Stimulated activated CD4-positive, alpha-beta T cell treated with anti-CD3 and anti-CD28 coated beads, Interleukin-15, amount 100 ng/mL, for 1 hour (primary cell): ENCODE measurements at regions not wholly inside any gene's neighbourhood (a gene's known extent, or its start where the extent isn't known, plus 50 kb on each side); places are given as distances from the start of the nearest gene placed in this dataset.
"Not testable (repeated sequence)": the region's sequence is repeated elsewhere in the genome, so short reads cannot be mapped to it uniquely, and the experiment has no call there.

ENCODE experiments used
- DNase-seq, 2 donors: peaks; one replicate each; pipeline ENCODE4 v3.0.0-alpha.2; 2020; ENCODE audit warnings: low read depth in 1 of 2, low spot score in 1 of 2

GRCh38 chr12:61536525-61536924 is 723.7 kb upstream of the USP15 start:
- no peak for DNase-seq

GRCh38 chr12:61538951-61539350 is 721.3 kb upstream of the USP15 start:
- no peak for DNase-seq

DNA sequence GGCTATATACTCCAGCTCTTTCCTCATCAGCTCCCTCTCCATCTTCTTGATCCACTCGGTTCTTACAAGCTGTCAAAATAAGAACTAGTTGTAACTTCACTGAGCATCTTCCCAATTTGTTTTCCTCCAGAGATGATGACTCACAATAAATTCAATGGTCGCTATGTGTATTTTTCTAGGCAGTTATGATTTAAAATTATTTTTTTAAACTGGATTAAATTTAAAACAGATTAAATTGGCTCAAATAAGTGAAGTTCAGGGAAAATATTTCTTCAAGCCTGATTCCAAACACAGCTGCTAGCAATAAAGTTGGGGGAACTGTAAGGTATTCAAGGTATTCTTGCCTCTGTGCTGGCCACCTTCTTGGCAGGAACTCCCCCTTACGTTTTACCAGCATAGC is 717.7 kb upstream of the USP15 start:
- no peak for DNase-seq

DNA sequence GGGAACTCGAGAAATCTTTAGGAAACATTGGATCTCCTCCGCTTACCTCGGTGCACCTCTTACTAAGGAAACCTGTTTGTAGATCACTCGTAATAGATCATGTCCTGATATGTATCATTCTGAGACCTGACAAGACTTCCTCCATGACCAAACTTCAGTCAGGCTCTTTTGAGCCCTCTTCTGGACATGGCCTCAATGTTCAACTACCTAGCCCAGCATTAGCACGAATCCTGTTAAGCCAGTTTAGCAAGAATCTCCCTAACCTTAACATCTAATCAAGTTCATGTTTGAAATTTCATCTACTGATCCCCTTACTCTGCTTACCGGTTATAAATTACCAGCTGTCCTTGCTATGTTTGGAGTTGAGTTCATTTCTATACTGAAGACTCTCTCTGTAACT is 713.9 kb upstream of the USP15 start:
- DNase-seq: no peak

GRCh38 chr12:61553091-61553490 is 707.1 kb upstream of the USP15 start:
- DNase-seq: no peak

GRCh38 chr12:61554268-61555008 is 705.8 kb upstream of the USP15 start:
- no peak for DNase-seq

GRCh38 chr12:61563665-61564450 is 696.3 kb upstream of the USP15 start:
- no peak for DNase-seq

GRCh38 chr12:61564466-61564865 is 695.7 kb upstream of the USP15 start:
- no peak for DNase-seq

GRCh38 chr12:61566183-61566582 is 694.0 kb upstream of the USP15 start:
- DNase-seq: no peak

DNA sequence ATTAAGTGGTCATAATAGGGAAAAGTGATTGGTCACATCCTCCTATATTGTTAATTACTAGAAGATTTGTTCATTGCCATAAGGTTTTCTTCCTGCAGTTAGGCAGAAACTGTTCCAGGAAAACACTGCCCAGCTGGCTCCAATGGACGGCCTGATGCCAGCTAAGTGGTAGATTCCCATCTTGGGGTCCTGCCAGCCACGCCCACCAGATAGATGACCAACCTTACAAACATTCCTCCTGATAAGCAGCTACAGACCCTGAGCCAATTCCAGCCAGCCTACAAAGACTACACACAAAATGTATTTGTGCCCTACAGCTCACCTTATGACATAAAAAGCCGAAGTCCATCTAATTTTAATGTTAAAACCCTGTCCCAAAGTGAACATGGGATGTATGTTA is 685.9 kb upstream of the USP15 start:
- no peak for DNase-seq

- DNase-seq: no peak
These were observed 675.3 kb upstream of the USP15 start for GRCh38 chr12:61584943-61585342.

GRCh38 chr12:61590864-61591263 is 669.3 kb upstream of the USP15 start:
- DNase-seq: not testable (repeated sequence)

DNA sequence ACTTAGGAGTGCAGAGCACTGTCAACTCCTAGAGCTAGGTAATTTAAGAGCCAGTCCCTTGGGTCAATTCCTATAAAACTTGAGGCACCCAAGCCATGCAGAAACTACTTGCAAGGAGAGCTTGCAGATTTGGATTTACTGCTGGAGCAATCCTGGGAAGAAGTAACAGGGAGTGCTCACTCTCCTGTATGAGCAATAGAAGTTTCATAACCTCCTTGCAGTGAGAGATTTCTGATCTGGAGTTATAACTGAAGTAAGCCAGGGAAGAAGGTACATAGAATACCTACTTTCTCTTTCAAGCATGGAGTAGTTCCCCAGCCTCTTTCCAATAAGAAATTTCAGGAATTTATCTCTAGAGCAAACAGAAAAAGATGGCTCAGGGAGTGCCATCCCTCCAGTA is 650.1 kb upstream of the USP15 start:
- no peak for DNase-seq

DNA sequence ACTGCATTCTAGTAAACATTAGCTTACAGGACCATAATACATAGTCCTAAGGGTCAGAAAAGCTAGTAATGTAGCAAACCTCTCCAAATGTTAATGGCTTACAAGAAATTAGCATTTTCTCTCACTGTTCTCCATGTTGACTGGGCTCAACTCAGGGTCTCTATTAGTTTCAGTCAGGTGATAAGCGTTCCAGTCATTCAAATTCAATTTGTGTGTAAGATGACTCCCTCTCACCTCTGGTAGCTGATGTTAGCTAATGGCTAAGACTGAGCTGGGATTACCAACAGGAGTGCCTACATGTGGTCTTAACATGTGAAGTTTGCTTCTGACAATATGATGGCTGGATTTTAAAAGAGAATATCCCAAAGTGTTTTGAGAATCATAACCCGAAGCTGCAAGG is 630.5 kb upstream of the USP15 start:
- no peak for DNase-seq

DNA sequence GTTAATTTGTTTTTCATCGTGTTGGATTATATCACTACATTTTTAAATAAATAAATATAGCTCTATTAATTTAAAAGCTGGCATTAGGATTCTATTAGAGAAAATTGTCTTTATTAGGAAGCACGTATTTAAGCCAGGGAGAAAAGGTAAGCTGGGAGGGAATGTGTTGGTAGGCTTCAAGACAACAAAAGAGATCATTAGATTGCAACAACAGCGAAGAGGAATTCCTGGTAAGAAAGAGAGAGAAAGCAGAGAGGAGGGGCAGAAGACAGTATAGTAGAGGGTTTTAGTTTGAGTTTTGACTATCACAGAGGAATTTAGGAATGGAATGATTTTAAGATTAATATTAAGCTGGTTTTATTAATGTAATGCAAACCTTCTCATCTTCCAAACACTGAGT is 613.6 kb upstream of the USP15 start:
- no peak for DNase-seq

DNA sequence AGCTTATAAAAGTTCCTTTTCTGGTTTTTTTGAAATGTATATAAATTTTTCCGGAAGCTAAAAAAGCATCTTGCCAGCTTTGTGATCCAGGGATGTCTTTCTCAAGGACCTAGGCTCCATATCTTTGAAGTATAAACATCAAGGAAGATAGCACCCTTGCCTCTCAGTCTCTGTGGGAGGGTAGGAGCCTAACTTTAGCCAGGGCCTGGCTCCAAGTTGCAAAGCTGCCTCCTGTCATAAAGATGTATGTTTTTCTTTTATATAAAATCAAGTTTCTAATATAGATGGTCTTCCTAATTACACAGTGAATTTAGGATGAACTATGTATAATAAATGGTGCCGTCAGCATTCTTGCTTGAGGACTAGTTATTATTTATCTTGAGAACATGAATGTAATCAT is 612.6 kb upstream of the USP15 start:
- no peak for DNase-seq

DNA sequence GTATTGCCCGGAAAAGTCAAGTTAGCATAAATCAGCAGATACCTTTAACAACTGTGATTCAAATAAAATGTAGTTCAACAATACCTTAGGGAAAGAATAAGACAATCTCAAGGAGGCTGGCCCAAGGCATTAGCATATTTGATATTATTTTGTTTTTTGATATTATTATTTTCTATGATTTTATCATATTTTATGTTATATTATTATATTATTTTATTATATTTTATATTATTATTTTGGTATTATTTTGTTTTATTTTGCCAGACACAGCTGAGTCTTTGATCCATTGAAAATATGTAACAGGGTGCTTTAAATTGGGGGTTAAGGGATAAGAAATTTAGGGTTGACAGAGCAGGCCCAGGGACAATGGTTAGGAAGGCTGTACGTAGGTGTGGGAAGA is 607.9 kb upstream of the USP15 start:
- no peak for DNase-seq

DNA sequence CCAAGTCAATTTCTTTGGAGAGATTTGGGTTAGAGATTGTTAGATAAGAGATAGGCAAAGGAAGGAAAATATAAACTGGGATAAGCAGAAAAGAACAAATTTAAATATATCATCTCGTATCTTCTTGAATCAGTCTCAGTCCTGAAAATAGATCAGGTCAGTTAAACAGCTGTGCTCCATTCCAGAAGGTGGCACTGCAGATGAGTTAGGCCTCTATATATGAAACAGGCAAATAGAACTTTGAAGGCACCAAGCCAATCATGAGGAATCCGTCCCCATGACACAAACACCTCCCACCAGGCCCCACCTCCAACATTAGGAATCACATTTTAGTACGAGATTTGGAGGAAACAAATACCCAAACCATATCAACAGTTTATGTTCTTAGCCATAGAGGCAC is 605.5 kb upstream of the USP15 start:
- no peak for DNase-seq

DNA sequence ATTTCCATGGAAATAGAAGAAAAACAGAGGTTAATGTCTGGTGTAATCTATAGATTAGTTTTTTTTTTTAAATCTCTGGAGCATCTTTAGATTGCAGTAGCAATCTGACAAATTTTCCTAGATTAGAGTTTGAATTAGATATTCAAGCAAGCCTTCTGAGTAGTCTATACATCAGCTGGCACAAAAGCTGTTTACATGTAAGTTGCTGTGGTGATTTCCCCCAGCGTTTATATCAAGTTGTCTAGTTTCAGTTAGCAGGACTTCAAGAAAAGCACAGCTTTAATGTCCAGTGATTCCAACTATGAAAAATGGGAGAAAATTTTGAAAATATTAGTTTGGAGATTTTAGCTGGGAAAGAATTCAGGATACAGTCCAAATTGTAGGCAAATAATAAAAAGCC is 605.0 kb upstream of the USP15 start:
- no peak for DNase-seq

DNA sequence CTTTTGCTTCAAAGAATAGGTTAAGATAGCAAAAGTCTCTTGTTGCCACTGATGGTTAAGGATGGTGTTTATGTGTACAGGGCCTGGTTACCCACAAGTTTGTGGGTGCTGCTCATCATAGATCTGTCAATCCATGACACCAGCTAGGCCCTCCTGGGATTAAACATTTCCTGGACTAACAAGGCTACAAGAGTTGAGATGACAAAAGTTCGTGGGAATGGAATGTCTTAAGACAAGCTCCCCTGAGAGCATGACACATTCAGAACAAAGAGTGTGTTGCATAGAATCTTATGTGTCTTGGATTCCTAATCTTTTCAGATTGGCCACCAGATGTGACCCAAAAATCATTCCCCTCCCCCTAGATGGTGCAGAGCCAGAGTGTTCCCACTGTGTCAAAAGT is 592.5 kb upstream of the USP15 start:
- DNase-seq: no peak

GRCh38 chr12:61676520-61676919 is 583.7 kb upstream of the USP15 start:
- no peak for DNase-seq

- DNase-seq: no peak
These were observed 572.8 kb upstream of the USP15 start for GRCh38 chr12:61687407-61687806.

GRCh38 chr12:61694214-61694613 is 566.0 kb upstream of the USP15 start:
- no peak for DNase-seq
